GM12878 (cell line): ENCODE measurements at regions not wholly inside any gene's neighbourhood (a gene's known extent, or its start where the extent isn't known, plus 50 kb on each side); places are given as distances from the start of the nearest gene placed in this dataset.

Experiments
- ATAC-seq: fragments of 200-7000 bp; cut with Tn5 transposase; 3 replicates; pipeline ENCODE4 v1.9.1; 2020; ENCODE audit warnings: mild to moderate bottlenecking, moderate library complexity
- BruUV-seq: library from RNA; stranded (reverse); fragments of 400-500 nt; replicated peaks from 2 replicates; lab custom pipeline; 2021; lab: Mats Ljungman, UMichigan
- CTCF ChIA-PET: fragments of 300-600 bp; sonication (Branson Sonifier 250); formaldehyde crosslinking; extraction: SDS; loops from one replicate; lab custom pipeline; 2021; ENCODE audit warnings: inconsistent platforms; lab: Yijun Ruan, JAX
- POLR2A ChIA-PET: fragments of 350-600 bp; formaldehyde crosslinking; extraction: SDS; loops from one replicate; lab custom pipeline; 2021; ENCODE audit warnings: inconsistent platforms; lab: Charles Lee
- RAD21 ChIA-PET: fragments of 300-600 bp; sonication (Branson Sonifier 250); formaldehyde crosslinking; loops from one replicate; lab custom pipeline; 2023; ENCODE audit warnings: antibody characterized with exemption; ENCODE audit not compliant: unreplicated experiment; lab: Charles Lee
- SMC1A ChIA-PET: fragments of 300-600 bp; sonication (Branson Sonifier 250); formaldehyde crosslinking; loops from one replicate; lab custom pipeline; 2023; ENCODE audit not compliant: unreplicated experiment, uncharacterized antibody; lab: Charles Lee
- DNase-seq: peaks from one replicate; pipeline ENCODE4 v3.0.0-alpha.2; 2011; ENCODE audit warnings: low read depth, low spot score
- FAIRE-seq: peaks from 3 replicates; lab custom pipeline; 2011; peaks lifted over from hg19 to GRCh38; lab: Jason Lieb, UNC
- H2AFZ ChIP-seq: 2 replicates; pipeline ENCODE4 v1.6.0; 2011; ENCODE audit warnings: low read depth, low read length, control low read depth; ENCODE audit not compliant: control insufficient read depth
- H3K27ac ChIP-seq: 2 replicates; pipeline ENCODE4 v1.5.1; 2011; ENCODE audit warnings: control low read depth; ENCODE audit not compliant: control insufficient read depth, insufficient read depth
- H3K27me3 ChIP-seq, 2 experiments: replicated peaks in 1 of 2; 2 replicates each; pipeline versions ENCODE4 v1.6.0 to v1.6.1; 2011; ENCODE audit warnings: low read length in 1 of 2; ENCODE audit not compliant: control insufficient read depth in 2 of 2, insufficient read depth in 2 of 2
- H3K36me3 ChIP-seq, 2 experiments: 2 replicates each; pipeline ENCODE4 v1.5.1; 2011; ENCODE audit warnings: low read length in 1 of 2; ENCODE audit not compliant: control insufficient read depth in 2 of 2, insufficient read depth in 2 of 2
- H3K4me1 ChIP-seq: 2 replicates; pipeline ENCODE4 v1.6.1; 2011; ENCODE audit warnings: mild to moderate bottlenecking, low read length, moderate library complexity, mixed read lengths; ENCODE audit not compliant: control insufficient read depth, insufficient read depth
- H3K4me2 ChIP-seq: 2 replicates; pipeline ENCODE4 v1.6.0; 2011; ENCODE audit warnings: control low read depth; ENCODE audit not compliant: control insufficient read depth, insufficient read depth
- H3K4me3 ChIP-seq: fragments of 200-600 bp; sonication (generic); 2 replicates; pipeline ENCODE4 v1.5.1; 2016
- H3K79me2 ChIP-seq: 2 replicates; pipeline ENCODE4 v1.6.0; 2011; ENCODE audit warnings: low read length; ENCODE audit not compliant: control insufficient read depth, insufficient read depth
- H3K9ac ChIP-seq: 2 replicates; pipeline ENCODE4 v1.8.0; 2011; ENCODE audit warnings: low read length, control low read depth, mixed read lengths; ENCODE audit not compliant: control insufficient read depth, insufficient read depth
- H3K9me3 ChIP-seq: replicated peaks from 3 replicates; pipeline ENCODE4 v1.5.1; 2011; ENCODE audit warnings: mild to moderate bottlenecking, low read length; ENCODE audit not compliant: control insufficient read depth, insufficient read depth
- H4K20me1 ChIP-seq: 2 replicates; pipeline ENCODE4 v1.6.0; 2011; ENCODE audit not compliant: control insufficient read depth, insufficient read depth
- FOS ChIP-seq: IDR thresholded peaks from 3 replicates; pipeline ENCODE4 v1.6.1; 2011; ENCODE audit warnings: borderline replicate concordance; ENCODE audit not compliant: insufficient read length; ENCODE audit errors: extremely low read depth
- HDGF ChIP-seq: fragments of 450-650 bp; IDR thresholded peaks from 2 replicates; pipeline ENCODE4 v1.6.1; 2016; ENCODE audit warnings: antibody characterized with exemption
- MTA2 ChIP-seq: fragments of 450-650 bp; IDR thresholded peaks from 2 replicates; pipeline ENCODE4 v1.6.1; 2016; ENCODE audit warnings: low read depth, mild to moderate bottlenecking, moderate library complexity
- POLR2AphosphoS5 ChIP-seq: IDR thresholded peaks from 2 replicates; pipeline ENCODE4 v1.6.1; 2011; ENCODE audit warnings: mild to moderate bottlenecking, low read length, inconsistent platforms
- RB1 ChIP-seq: fragments of 450-650 bp; formaldehyde crosslinking; IDR thresholded peaks from 2 replicates; pipeline ENCODE4 v1.6.1; 2017; ENCODE audit warnings: mild to moderate bottlenecking, borderline replicate concordance
- SIX5 ChIP-seq: IDR thresholded peaks from 2 replicates; pipeline ENCODE4 v1.6.1; 2011; ENCODE audit warnings: mild to moderate bottlenecking, low read depth, low read length, moderate library complexity; ENCODE audit not compliant: severe bottlenecking
- YBX1 ChIP-seq: fragments of 450-650 bp; IDR thresholded peaks from 2 replicates; pipeline ENCODE4 v1.6.1; 2016; ENCODE audit warnings: antibody characterized with exemption
- WGBS: methylation state at CpG from one replicate; pipeline ENCODE4 v1.1.6; 2016; ENCODE audit warnings: low lambda C conversion rate; ENCODE audit not compliant: insufficient replicate concordance, insufficient coverage; ENCODE audit errors: missing lambda C conversion rate; 5-methylcytosine and 5-hydroxymethylcytosine counted together
- in situ Hi-C: fragments of 300-500 bp; cut with MboI; formaldehyde crosslinking; loops from 9 replicates; pipeline ENCODE4 v1.14.3; 2018; ENCODE audit warnings: mixed read lengths
- intact Hi-C: fragments of 100-400 bp; cut with micrococcal nuclease; formaldehyde crosslinking; loops from one replicate; pipeline ENCODE4 v1.14.2; 2022; ENCODE audit not compliant: unreplicated experiment
- TF ChIP-seq, protein P1 (sequence below): fragments of 450-650 bp; formaldehyde crosslinking; IDR thresholded peaks from 2 replicates; pipeline ENCODE4 v1.4.0; 2020; ENCODE audit warnings: mild to moderate bottlenecking, moderate library complexity
- TF ChIP-seq, protein P2 (sequence below): fragments of 150-350 bp; IDR thresholded peaks from 2 replicates; pipeline ENCODE4 v1.6.1; 2016; ENCODE audit warnings: low read depth, low read length

DNA sequence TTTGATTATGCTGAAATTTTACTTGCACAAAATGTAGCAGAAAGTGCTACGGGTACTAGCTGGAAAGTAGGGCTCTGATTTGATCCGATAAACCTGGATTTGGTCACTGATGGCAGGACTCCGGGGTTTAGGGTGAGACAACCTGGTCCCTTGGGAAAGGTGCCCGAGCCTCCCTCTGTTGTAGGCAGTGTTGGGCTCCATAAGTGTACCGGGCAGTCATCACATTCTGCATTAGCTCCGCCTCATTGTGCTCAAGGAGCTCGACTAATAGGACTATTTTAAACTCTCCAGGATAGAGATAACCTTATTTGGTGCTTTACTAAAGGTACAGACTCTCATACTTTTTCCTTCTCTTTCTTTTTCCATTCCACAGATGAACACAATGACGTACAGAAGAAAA lies 117.6 kb downstream of the UTRN start:
- Histone ChIP-seq H3K9ac (no peak overlapping the region), H3K27me3 (no peaks in the 10 kb centered on the region), H2AFZ (no peak overlapping the region), H3K27ac (no peak overlapping the region), H3K4me2 (no peak overlapping the region), H3K79me2 (peaks cover 2% of the 10 kb centered on the region), H3K4me1 (no peaks in the 10 kb centered on the region), H3K36me3 (no peaks in the 10 kb centered on the region; a peak in 2 of 4 replicates), H3K9me3 (peaks cover 4% of the 10 kb centered on the region), H3K4me3 (no peak overlapping the region), H4K20me1 (no peaks in the 10 kb centered on the region)
- ChIA-PET POLR2A (no interaction called here), CTCF (no interaction called here), RAD21 (no interaction called here), SMC1A (interaction anchor here (1.1 to 1.8 kb wide), 2 partner anchors 7 to 15 kb away, joined by 3 to 4 read pairs; no protein-coding TSS in a partner anchor)
- intact Hi-C loops (no loop called here), in situ Hi-C loops (no loop called here)
- TF ChIP-seq MTA2 (no peak), SIX5 (no peak), RB1 (no peak), YBX1 (no peak), FOS (no peak), POLR2AphosphoS5 (no peak), HDGF (no peak)
- TF ChIP-seq, protein P1, sequence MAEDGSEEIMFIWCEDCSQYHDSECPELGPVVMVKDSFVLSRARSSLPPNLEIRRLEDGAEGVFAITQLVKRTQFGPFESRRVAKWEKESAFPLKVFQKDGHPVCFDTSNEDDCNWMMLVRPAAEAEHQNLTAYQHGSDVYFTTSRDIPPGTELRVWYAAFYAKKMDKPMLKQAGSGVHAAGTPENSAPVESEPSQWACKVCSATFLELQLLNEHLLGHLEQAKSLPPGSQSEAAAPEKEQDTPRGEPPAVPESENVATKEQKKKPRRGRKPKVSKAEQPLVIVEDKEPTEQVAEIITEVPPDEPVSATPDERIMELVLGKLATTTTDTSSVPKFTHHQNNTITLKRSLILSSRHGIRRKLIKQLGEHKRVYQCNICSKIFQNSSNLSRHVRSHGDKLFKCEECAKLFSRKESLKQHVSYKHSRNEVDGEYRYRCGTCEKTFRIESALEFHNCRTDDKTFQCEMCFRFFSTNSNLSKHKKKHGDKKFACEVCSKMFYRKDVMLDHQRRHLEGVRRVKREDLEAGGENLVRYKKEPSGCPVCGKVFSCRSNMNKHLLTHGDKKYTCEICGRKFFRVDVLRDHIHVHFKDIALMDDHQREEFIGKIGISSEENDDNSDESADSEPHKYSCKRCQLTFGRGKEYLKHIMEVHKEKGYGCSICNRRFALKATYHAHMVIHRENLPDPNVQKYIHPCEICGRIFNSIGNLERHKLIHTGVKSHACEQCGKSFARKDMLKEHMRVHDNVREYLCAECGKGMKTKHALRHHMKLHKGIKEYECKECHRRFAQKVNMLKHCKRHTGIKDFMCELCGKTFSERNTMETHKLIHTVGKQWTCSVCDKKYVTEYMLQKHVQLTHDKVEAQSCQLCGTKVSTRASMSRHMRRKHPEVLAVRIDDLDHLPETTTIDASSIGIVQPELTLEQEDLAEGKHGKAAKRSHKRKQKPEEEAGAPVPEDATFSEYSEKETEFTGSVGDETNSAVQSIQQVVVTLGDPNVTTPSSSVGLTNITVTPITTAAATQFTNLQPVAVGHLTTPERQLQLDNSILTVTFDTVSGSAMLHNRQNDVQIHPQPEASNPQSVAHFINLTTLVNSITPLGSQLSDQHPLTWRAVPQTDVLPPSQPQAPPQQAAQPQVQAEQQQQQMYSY (CRISPR knock-in tag), result no peak
- TF ChIP-seq, protein P2, sequence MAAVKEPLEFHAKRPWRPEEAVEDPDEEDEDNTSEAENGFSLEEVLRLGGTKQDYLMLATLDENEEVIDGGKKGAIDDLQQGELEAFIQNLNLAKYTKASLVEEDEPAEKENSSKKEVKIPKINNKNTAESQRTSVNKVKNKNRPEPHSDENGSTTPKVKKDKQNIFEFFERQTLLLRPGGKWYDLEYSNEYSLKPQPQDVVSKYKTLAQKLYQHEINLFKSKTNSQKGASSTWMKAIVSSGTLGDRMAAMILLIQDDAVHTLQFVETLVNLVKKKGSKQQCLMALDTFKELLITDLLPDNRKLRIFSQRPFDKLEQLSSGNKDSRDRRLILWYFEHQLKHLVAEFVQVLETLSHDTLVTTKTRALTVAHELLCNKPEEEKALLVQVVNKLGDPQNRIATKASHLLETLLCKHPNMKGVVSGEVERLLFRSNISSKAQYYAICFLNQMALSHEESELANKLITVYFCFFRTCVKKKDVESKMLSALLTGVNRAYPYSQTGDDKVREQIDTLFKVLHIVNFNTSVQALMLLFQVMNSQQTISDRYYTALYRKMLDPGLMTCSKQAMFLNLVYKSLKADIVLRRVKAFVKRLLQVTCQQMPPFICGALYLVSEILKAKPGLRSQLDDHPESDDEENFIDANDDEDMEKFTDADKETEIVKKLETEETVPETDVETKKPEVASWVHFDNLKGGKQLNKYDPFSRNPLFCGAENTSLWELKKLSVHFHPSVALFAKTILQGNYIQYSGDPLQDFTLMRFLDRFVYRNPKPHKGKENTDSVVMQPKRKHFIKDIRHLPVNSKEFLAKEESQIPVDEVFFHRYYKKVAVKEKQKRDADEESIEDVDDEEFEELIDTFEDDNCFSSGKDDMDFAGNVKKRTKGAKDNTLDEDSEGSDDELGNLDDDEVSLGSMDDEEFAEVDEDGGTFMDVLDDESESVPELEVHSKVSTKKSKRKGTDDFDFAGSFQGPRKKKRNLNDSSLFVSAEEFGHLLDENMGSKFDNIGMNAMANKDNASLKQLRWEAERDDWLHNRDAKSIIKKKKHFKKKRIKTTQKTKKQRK, result no peak
- 100% methylated on average over 8 of the region's 8 CpGs for WGBS
- DNase-seq (no peak), FAIRE-seq (no peak), ATAC-seq (no peak)
- BruUV-seq, result no TSS peak
